ENCODE measurements at regions not wholly inside any gene's neighbourhood (a gene's known extent, or its start where the extent isn't known, plus 50 kb on each side); places are given as distances from the start of the nearest gene placed in this dataset.

DNA sequence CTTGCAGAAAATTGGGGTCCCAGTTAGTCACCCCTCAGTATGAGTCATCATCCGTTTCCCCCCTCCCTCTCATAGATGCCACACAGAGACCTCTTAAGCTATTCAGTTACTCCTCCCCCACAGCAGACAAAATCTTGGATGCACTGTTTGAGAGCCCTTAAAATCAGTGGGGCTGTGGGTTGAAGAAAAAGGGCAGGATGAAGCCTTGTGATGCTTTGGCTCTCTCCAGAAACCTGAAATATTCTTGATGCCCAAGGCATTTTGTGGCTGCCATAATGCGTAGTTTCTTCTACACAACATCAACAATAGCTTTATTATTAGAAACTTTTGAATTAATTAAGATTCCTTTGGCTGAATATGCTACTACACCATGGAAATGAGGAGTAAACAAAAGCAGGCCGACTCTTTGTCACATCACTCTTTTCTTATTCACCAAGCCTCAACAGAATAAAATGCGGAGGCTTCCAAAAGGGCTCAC lies 133.8 kb downstream of the MRPS30 start:
- H3K9me3 ChIP-seq = no peaks in the 10 kb centered on the region
- no peaks in the 10 kb centered on the region for H3K4me1 ChIP-seq
- H3K27ac ChIP-seq = no peak overlapping the region
- no peak overlapping the region for H3K4me3 ChIP-seq
- no peaks in the 10 kb centered on the region for H3K36me3 ChIP-seq
- intact Hi-C loops (cut with DNase I; ENCODE audit: low total_unique reads) = no loop called here
- no peaks in the 10 kb centered on the region for H3K27me3 ChIP-seq
- DNase-seq = no peak
- TF ChIP-seq, protein P1, sequence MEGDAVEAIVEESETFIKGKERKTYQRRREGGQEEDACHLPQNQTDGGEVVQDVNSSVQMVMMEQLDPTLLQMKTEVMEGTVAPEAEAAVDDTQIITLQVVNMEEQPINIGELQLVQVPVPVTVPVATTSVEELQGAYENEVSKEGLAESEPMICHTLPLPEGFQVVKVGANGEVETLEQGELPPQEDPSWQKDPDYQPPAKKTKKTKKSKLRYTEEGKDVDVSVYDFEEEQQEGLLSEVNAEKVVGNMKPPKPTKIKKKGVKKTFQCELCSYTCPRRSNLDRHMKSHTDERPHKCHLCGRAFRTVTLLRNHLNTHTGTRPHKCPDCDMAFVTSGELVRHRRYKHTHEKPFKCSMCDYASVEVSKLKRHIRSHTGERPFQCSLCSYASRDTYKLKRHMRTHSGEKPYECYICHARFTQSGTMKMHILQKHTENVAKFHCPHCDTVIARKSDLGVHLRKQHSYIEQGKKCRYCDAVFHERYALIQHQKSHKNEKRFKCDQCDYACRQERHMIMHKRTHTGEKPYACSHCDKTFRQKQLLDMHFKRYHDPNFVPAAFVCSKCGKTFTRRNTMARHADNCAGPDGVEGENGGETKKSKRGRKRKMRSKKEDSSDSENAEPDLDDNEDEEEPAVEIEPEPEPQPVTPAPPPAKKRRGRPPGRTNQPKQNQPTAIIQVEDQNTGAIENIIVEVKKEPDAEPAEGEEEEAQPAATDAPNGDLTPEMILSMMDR (IDR thresholded peaks at IDR 0.05) = no peak

DNA sequence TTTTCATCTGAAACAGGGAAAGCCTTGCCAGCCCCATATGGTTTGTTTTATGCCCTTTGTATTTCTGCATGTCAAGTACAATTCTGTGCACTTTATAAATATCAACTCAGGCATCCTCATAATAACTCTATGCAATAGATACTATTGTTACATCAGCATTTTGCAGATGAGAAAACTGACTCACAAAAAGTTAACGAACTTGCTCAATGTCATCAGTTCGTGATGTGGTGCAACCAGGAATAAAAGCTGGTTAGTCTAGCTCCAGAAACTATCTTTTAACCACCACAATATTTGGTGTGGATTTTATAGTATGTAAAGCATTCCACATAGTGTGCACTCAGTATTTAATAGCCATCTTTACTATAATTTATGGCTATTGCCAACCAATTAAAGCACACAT lies 134.9 kb downstream of the MRPS30 start:
- TF ChIP-seq, protein P1 (IDR thresholded peaks at IDR 0.05) = no peak
- Histone ChIP-seq H3K36me3 (no peaks in the 10 kb centered on the region), H3K27me3 (no peaks in the 10 kb centered on the region), H3K27ac (no peak overlapping the region), H3K4me1 (no peaks in the 10 kb centered on the region), H3K4me3 (no peak overlapping the region), H3K9me3 (no peaks in the 10 kb centered on the region)
- no peak for DNase-seq
- intact Hi-C loops (cut with DNase I; ENCODE audit: low total_unique reads) = no loop called here

DNA sequence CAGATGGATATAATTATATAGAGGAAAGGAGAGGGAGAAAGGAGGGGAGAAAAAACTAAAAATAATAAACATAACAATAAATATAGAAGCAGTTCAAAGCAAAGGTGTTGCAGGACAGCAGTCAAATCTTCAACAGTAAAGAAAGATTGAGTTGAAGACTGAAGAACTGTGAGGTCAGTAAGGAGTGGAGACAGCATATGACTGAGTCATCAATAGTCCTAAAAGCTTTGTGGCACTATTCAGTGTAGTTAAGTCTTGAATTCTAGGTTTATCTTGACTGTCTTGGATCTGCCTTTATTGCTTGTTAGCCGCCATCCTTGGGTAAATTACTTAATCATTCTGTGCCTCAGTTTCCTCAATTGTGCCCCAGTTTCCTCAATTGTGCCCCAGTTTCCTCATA lies 137.0 kb downstream of the MRPS30 start:
- Histone ChIP-seq H3K4me3 (no peak overlapping the region), H3K36me3 (no peaks in the 10 kb centered on the region), H3K27me3 (no peaks in the 10 kb centered on the region), H3K9me3 (no peaks in the 10 kb centered on the region), H3K27ac (no peak overlapping the region), H3K4me1 (no peaks in the 10 kb centered on the region)
- TF ChIP-seq, protein P1 (IDR thresholded peaks at IDR 0.05) = no peak
- DNase-seq = no peak
- intact Hi-C loops (cut with DNase I; ENCODE audit: low total_unique reads) = no loop called here

DNA sequence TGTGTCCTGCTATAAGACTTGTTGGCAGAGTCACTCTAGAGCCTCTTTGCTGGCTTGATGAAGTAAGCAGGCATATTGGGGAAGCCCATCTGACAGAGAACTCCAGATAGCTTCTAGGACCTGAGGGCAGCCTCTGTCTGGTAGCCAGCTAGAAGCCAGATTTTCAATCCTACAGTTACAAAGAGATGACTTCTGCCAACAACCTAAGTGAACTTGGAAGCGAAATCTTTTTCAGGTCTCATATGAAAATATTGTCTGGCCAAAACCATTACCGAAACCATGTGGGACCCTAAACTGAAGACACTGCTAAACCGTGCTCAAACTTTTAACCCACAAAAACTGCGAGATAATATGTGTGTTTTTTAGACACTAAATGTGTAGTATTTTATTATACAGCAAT lies 140.9 kb downstream of the MRPS30 start:
- TF ChIP-seq, protein P1 (IDR thresholded peaks at IDR 0.05) = no peak
- H3K27me3 ChIP-seq = no peaks in the 10 kb centered on the region
- no peak for DNase-seq
- no peaks in the 10 kb centered on the region for H3K36me3 ChIP-seq
- H3K4me1 ChIP-seq = no peaks in the 10 kb centered on the region
- intact Hi-C loops (cut with DNase I; ENCODE audit: low total_unique reads) = no loop called here
- H3K4me3 ChIP-seq = no peak overlapping the region
- no peaks in the 10 kb centered on the region for H3K9me3 ChIP-seq
- H3K27ac ChIP-seq = no peak overlapping the region

DNA sequence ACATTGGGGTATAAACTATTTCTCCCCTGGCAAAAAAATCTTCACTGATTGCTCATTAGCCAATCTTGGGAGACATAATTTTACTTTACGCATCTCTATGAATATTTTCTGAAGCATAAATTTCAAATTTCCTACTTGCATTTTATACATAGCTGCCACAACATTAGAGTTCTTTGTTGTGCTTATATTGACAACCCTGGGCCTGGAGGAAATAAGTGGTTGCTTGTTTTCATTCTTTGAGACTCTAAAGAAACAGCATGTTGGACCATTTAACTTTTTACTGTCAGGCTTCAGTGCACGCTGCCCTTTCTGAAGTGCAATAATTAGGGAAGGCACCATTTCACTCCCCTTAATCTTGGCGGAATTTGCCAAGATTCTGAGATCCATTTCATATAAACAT lies 142.6 kb downstream of the MRPS30 start:
- Histone ChIP-seq H3K4me3 (no peak overlapping the region), H3K27ac (no peak overlapping the region), H3K27me3 (no peaks in the 10 kb centered on the region), H3K4me1 (no peaks in the 10 kb centered on the region), H3K36me3 (no peaks in the 10 kb centered on the region), H3K9me3 (no peaks in the 10 kb centered on the region)
- TF ChIP-seq, protein P1 (IDR thresholded peaks at IDR 0.05) = no peak
- intact Hi-C loops (cut with DNase I; ENCODE audit: low total_unique reads) = no loop called here
- DNase-seq = no peak

DNA sequence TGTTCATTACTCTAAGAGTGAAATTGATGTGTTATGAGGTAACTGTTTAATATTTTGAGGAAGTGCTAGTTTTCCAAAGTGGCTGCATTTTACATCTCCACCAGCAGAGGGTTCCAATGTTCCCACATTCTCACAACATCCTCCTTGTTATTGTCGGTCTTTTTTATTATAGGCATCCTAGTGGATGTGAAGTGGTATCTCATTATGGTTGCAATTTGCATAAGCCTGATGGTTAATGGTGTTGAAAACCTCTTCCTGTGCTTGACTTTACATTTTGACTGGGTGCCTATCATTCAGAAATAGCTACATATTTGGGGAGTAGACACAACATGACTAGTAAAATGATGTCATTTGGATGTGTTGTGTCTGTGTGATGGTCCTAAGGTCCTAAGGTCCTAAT lies 143.6 kb downstream of the MRPS30 start:
- TF ChIP-seq, protein P1 (IDR thresholded peaks at IDR 0.05) = peak in 1 of 2 experiments; percentile 15
- Histone ChIP-seq H3K9me3 (no peaks in the 10 kb centered on the region), H3K4me1 (no peaks in the 10 kb centered on the region), H3K4me3 (no peak overlapping the region), H3K27me3 (no peaks in the 10 kb centered on the region), H3K36me3 (no peaks in the 10 kb centered on the region), H3K27ac (no peak overlapping the region)
- DNase-seq = no peak
- intact Hi-C loops (cut with DNase I; ENCODE audit: low total_unique reads) = no loop called here

Measured in tibial artery (tissue), 4 donors.